ACC112 (cell line): ENCODE measurements at regions not wholly inside any gene's neighbourhood (a gene's known extent, or its start where the extent isn't known, plus 50 kb on each side); places are given as distances from the start of the nearest gene placed in this dataset.

Experiments
- H2AFZ ChIP-seq: fragments of 200-600 bp; sonication (generic); one replicate; pipeline ENCODE4 v1.6.0; 2017; ENCODE audit warnings: antibody characterized with exemption, low read length; ENCODE audit not compliant: unreplicated experiment
- H3K27ac ChIP-seq: fragments of 200-600 bp; sonication (generic); 2 replicates; pipeline ENCODE4 v1.5.1; 2014; ENCODE audit warnings: low read depth, mild to moderate bottlenecking, antibody characterized with exemption, low read length, moderate library complexity
- H3K27me3 ChIP-seq: fragments of 200-600 bp; sonication (generic); 2 replicates; pipeline ENCODE4 v1.6.1; 2014; ENCODE audit warnings: mild to moderate bottlenecking, antibody characterized with exemption, low read length, moderate library complexity, mixed read lengths; ENCODE audit not compliant: insufficient read depth
- H3K36me3 ChIP-seq: fragments of 200-600 bp; sonication (generic); 2 replicates; pipeline ENCODE4 v1.6.1; 2016; ENCODE audit warnings: mild to moderate bottlenecking, antibody characterized with exemption, low read length, moderate library complexity, mixed read lengths; ENCODE audit not compliant: insufficient read depth
- H3K4me1 ChIP-seq: fragments of 200-600 bp; sonication (generic); one replicate; pipeline ENCODE4 v1.6.1; 2016; ENCODE audit warnings: low read length, mixed read lengths; ENCODE audit not compliant: insufficient read depth, unreplicated experiment, control insufficient read depth
- H3K4me3 ChIP-seq: fragments of 200-600 bp; sonication (generic); 2 replicates; pipeline ENCODE4 v1.5.1; 2014; ENCODE audit warnings: mild to moderate bottlenecking, low read depth, low read length
- H3K79me2 ChIP-seq: fragments of 200-600 bp; sonication (generic); one replicate; pipeline ENCODE4 v1.6.0; 2016; ENCODE audit warnings: low read length; ENCODE audit not compliant: control insufficient read depth, unreplicated experiment, insufficient read depth

DNA sequence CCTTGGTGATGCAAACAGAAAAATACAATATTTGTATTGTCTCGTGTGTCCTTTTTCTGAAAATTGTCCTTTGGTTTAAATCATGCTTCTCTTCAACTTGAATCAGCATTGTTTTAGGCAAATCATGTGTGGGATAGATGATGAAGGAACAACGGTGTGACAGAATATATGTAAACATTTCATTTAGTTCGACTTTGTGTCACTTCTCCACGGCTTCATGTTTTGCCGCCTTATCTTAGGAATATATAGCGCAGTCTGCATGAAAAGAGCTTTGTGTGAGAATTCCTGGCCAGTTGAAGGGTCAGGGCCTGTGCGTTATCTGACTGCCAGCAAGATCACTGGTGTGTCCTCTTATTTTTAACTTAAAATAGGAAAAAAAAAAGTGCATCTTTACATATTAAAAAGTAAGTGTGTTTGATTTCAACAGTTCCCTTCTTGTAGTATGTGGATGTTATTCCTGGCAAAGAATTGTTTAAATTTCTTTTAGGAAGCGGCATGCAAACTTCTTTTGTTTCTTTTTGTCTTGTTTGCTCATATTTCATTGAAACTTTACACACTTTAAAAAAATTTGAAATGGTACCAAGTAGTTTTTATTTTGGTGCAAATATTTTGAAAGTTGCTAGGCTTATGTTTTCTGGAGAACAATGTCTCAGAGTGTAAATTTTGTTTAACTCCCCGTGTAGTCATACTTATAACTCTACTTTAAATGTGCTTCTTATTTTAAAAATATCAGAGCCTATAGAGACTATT lies 465.2 kb downstream of the USP25 start:
- peak overlapping the region; percentile 73 for H3K27ac ChIP-seq
- H3K27me3 ChIP-seq = no peaks in the 10 kb centered on the region
- peak overlapping the region; percentile 87 for H3K4me3 ChIP-seq
- H3K4me1 ChIP-seq = peaks cover 16% of the 10 kb centered on the region
- peaks cover 6% of the 10 kb centered on the region for H3K79me2 ChIP-seq
- no peaks in the 10 kb centered on the region for H3K36me3 ChIP-seq
- H2AFZ ChIP-seq = peak overlapping the region; percentile 94

DNA sequence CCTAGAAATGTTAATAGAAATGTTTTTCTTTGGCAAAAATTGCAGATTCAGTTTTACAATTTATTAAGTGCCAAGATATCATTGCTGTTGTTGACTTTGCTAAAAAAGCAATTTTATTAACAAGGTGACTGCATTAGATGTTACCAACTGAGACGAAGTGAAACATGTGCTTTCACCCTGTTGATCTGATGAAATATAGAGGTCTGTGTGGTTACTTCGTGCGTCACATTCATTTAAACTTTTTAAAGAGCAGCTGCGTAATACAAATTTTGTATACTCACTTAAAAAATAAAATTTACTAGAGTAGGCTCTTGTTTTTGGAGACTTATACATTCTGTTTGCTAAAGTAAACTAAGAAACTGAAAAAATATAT lies 465.7 kb downstream of the USP25 start:
- Histone ChIP-seq H3K27me3 (no peaks in the 10 kb centered on the region), H3K27ac (peak overlapping the region; percentile 73), H3K4me1 (peaks cover 16% of the 10 kb centered on the region), H2AFZ (peak overlapping the region; percentile 94), H3K36me3 (no peaks in the 10 kb centered on the region), H3K79me2 (peaks cover 6% of the 10 kb centered on the region), H3K4me3 (peak overlapping the region; percentile 87)

DNA sequence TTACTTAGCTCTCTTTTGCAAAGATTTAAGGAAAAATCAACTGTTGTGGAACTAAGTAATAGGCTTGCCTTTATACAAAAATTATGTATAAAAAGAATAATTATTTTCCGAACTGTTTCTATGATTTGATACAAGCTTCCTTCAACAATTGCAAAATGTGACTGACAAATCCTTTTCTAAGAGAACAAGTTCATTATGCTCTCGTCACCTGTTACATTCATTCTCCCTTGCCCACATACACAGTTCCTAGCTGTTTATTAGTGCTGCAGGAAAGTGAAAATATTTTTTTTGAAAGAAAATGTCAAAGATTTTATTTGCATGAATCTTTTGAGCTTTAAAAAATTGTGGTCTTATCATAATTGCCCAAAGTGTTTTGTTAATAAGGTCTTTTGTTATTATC lies 466.2 kb downstream of the USP25 start:
- Histone ChIP-seq H3K4me1 (peaks cover 16% of the 10 kb centered on the region), H3K27me3 (no peaks in the 10 kb centered on the region), H3K4me3 (peak overlapping the region; percentile 87), H3K79me2 (peaks cover 6% of the 10 kb centered on the region), H3K36me3 (no peaks in the 10 kb centered on the region), H3K27ac (peak overlapping the region; percentile 73), H2AFZ (peak overlapping the region; percentile 94)

DNA sequence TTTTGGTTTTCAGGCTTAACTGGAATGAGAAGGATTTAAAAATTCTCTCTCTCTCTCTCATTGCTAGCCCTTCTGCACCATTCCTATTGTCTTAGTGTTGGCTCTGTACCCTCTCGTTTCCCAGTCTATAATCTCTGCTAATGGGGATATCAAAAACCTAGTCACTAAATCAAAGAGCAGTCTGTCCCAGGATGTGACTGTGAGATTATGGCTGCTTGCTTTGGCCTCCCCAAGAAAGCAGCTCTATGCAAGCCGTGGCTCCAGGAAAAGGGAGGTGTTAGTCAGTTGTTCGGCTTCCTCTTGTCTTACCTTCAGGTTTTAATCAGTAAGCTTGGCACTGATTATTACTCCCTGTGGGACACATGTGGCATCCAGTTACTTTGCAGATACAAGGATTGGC lies 468.8 kb downstream of the USP25 start:
- Histone ChIP-seq H2AFZ (no peak overlapping the region), H3K36me3 (no peaks in the 10 kb centered on the region), H3K27ac (no peak overlapping the region), H3K4me1 (peaks cover 8% of the 10 kb centered on the region), H3K27me3 (no peaks in the 10 kb centered on the region), H3K4me3 (no peak overlapping the region), H3K79me2 (peaks cover 6% of the 10 kb centered on the region)

DNA sequence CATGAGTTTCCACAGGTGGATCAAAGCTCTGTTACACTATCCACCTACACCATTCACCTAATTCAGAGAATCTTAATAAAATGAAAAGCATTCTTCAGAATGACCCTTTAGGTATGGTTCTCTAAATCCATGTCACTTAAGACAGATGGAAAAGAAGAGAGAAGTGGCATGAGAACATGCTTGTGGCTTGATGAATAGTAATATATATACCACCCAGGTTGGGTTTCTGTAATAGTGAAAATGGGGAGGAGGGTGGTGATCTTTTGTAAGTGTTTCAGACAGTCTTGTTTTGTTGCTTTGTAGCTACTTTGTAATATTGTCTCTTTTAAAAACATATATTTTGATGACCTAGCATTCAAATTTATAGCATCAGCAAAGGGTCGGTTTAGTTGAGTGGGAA lies 469.8 kb downstream of the USP25 start:
- Histone ChIP-seq H3K79me2 (peaks cover 6% of the 10 kb centered on the region), H3K27me3 (no peaks in the 10 kb centered on the region), H3K36me3 (no peaks in the 10 kb centered on the region), H2AFZ (no peak overlapping the region), H3K4me1 (peaks cover 4% of the 10 kb centered on the region), H3K4me3 (no peak overlapping the region), H3K27ac (no peak overlapping the region)

DNA sequence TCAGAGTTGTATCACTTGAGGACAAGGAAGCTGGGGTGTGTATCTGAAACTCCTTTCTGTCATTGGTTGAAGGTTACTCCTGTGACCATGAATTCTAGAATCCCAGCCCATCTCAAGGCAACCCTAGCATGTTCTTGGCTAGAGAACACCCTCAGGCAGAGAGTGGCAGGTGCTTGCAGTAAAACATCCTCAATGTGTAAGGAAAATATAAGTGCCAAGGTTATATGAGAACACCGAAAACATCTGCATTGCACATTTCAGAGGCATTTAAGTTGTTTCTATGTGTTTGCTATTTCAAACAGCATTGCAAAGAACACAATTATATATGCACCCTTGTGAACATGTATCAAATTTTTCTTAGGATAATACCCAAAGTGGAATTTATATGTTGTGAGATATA lies 471.9 kb downstream of the USP25 start:
- Histone ChIP-seq H3K79me2 (peaks cover 6% of the 10 kb centered on the region), H3K27ac (no peak overlapping the region), H3K27me3 (no peaks in the 10 kb centered on the region), H3K36me3 (no peaks in the 10 kb centered on the region), H2AFZ (no peak overlapping the region), H3K4me3 (no peak overlapping the region), H3K4me1 (peaks cover 4% of the 10 kb centered on the region)

DNA sequence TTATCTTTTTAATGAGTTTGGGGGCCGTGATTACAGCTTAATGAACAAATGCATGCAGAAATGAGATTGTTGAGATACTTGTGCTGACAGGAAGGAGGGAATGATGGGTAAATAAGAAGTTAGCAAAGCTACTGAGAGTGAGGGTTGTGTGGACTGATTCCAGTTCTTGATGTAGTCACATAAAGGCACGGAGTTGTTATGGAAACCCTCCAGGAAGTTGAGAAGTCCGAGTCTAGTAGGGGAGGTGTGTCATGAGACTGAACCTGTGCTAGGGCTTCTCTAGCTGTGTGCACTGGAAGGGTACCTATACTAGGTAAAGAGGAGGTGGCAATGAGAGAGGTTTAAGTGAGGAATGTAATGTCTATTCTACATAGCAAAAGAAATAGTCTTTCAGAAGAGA lies 475.7 kb downstream of the USP25 start:
- no peak overlapping the region for H3K27ac ChIP-seq
- H3K4me3 ChIP-seq = no peak overlapping the region
- H3K36me3 ChIP-seq = no peaks in the 10 kb centered on the region
- no peaks in the 10 kb centered on the region for H3K4me1 ChIP-seq
- H3K27me3 ChIP-seq = no peaks in the 10 kb centered on the region
- H3K79me2 ChIP-seq = no peaks in the 10 kb centered on the region
- H2AFZ ChIP-seq = no peak overlapping the region

DNA sequence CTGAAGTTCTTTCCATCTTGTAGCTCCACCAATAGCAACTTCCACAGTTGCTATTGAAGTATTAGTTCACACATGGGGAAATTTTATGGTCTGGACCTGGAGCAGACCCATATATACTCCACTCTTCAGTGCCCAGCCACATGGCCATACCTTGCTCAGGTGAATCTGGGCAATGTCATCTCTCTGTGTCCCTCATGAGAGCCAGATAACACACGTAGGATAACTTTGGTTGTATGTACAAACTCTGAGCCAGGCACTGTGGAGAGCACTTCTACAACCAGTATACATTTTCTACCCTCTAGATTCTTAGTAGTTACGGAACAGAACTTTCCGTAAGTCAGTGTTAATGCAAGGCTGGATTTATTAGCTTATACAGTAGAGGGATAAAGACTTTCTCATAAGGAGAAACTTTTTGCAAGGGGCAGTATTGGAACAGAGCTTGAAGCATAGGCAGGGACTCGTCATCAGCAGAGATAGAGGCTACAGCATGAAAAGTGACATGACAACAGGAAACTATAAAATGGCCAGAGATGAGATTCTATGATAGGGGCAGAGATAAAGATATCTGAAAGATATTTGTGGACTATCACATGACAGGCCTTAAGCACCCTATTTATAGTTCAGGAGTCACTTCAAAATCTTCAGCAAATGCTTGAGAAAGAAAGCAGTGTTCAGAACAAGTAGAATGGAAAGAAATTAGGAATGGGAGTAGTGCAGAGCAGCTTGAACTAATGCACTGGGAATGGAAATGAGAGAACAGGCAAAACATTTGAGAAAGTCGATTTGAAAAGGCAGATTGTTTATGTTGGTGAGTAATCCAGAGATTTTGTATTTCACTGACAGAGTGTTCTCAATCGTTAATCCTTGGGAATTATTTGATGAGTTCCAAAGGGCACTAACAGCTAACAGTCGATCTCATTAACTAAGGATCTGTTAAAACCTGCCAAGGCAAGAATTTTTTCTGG lies 481.8 kb downstream of the USP25 start:
- H2AFZ ChIP-seq = peak overlapping the region; percentile 26
- H3K36me3 ChIP-seq = no peaks in the 10 kb centered on the region
- H3K4me1 ChIP-seq = no peaks in the 10 kb centered on the region
- H3K79me2 ChIP-seq = no peaks in the 10 kb centered on the region
- no peaks in the 10 kb centered on the region for H3K27me3 ChIP-seq
- H3K27ac ChIP-seq = no peak overlapping the region
- H3K4me3 ChIP-seq = peak overlapping the region; percentile 38; the same call in 1 of the 2 replicates

DNA sequence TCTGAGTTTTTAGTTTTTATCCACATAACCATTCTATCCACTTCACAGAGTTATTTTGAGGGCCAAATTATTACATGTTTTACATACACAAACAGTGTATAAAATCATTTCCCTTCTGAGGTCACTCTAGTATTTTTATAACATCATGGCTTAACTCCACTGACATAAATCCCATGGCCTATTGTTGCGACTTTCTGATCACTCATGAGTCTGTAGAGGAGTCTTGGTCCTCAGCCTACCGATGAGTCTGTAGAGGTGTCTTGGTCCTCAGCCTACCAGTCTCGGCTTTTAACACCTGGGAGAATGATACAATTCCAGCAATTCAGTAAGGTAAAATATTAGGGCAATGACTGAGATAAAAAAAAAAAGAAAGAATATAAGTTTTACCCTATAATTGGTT lies 483.7 kb downstream of the USP25 start:
- H2AFZ ChIP-seq = no peak overlapping the region
- no peaks in the 10 kb centered on the region for H3K36me3 ChIP-seq
- H3K27me3 ChIP-seq = no peaks in the 10 kb centered on the region
- no peak overlapping the region for H3K27ac ChIP-seq
- no peak overlapping the region for H3K4me3 ChIP-seq
- H3K79me2 ChIP-seq = no peaks in the 10 kb centered on the region
- H3K4me1 ChIP-seq = no peaks in the 10 kb centered on the region

DNA sequence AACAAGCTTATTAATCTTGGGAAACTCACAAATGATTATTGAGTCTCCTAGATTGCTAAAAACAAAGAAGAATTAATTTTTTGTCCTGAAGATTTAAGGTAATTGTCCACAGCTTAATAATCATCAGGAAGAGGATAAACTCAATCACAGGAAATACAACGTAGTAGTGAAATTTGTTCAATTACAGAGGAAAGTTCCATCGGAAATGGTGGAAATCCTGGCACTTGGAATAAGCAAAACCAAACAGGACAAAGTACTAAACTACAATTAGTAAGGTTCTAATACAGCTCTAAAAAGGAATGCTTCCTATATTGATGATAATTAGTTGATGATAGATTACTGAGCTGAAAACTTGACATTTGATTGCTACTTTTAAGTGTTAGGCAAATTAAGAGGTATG lies 485.4 kb downstream of the USP25 start:
- Histone ChIP-seq H3K4me3 (no peak overlapping the region), H3K79me2 (no peaks in the 10 kb centered on the region), H3K27ac (no peak overlapping the region), H3K4me1 (no peaks in the 10 kb centered on the region), H3K27me3 (no peaks in the 10 kb centered on the region), H3K36me3 (no peaks in the 10 kb centered on the region), H2AFZ (no peak overlapping the region)
